T1000 (cell line): ENCODE measurements at regions not wholly inside any gene's neighbourhood (a gene's known extent, or its start where the extent isn't known, plus 50 kb on each side); places are given as distances from the start of the nearest gene placed in this dataset.
"Not testable (repeated sequence)": the region's sequence is repeated elsewhere in the genome, so short reads cannot be mapped to it uniquely, and the experiment has no call there.

Source experiments
- DNase-seq: peaks from one replicate; lab custom pipeline; 2025; ENCODE audit warnings: mixed read lengths; lab: John Stamatoyannopoulos, UW

GRCh38 chr4:104129243-104129642 is 365.5 kb downstream of the CXXC4 start:
- no peak for DNase-seq

GRCh38 chr4:104128850-104129213 is 365.9 kb downstream of the CXXC4 start:
- DNase-seq, result no peak

GRCh38 chr4:104128031-104128849 is 366.5 kb downstream of the CXXC4 start:
- DNase-seq, result no peak

GRCh38 chr4:104123021-104123420 is 371.7 kb downstream of the CXXC4 start:
- DNase-seq, result no peak

- no peak for DNase-seq
Measured at GRCh38 chr4:104117776-104118175, 376.9 kb downstream of the CXXC4 start.

- DNase-seq, result no peak
Measured at GRCh38 chr4:104113850-104114249, 380.8 kb downstream of the CXXC4 start.

DNA sequence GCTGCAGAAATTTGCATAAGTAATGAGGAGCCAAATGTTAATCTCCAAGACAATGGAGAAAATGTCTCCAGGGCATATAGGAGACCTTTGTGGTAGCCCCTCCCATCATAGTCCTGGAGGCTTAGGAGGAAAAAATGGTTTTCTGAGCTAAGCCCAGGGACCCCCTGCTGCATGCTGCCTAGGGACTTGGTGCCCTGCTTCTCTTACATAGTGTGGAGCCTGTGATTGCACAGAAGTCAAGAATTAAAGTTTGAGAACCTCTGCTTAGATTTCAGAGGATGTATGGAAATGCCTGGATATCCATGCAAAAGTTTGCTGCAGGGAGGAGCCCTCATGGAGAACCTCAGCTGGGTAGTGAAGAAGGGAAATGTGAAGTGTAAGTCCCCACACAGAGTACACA is 379.4 kb upstream of the TACR3 start:
- DNase-seq, result no peak

DNA sequence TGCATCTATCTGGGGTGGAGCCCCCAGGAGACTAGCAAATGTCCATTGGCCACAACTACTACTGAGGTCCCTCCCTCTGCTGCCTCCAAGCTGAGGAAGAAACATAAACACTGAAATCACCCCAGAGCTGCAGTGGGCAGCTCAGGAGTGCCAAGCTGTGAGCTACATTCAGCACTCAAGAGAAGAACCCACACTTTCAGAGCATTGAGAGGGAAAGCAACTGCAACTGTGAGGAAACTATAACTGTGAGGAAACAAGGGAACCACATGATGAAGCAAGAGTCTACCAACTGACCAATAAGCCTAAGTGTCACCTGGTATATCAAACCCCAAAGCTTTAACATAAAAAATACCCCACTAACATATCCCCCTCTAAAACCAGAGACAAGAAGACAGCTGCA is 373.5 kb upstream of the TACR3 start:
- DNase-seq, result no peak

DNA sequence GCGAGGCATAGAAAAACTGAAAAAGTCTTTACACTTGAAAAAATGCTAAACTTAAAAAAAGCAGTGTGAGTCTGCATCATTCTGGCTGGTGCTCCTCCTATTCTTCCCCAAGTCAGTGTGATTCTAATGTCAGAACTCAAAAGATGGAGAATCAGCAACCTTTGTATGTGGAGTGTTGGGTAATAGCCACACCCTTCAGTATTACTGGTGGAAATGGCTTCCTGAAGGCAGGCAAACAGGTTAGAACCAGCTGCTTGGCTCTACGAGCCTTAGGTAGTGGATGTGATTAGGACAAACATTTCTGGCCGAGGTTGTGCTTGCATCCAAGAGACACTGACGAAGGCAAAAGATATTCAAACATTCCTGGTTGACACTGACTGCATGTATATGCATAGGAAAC is 353.4 kb upstream of the TACR3 start:
- DNase-seq, result no peak

DNA sequence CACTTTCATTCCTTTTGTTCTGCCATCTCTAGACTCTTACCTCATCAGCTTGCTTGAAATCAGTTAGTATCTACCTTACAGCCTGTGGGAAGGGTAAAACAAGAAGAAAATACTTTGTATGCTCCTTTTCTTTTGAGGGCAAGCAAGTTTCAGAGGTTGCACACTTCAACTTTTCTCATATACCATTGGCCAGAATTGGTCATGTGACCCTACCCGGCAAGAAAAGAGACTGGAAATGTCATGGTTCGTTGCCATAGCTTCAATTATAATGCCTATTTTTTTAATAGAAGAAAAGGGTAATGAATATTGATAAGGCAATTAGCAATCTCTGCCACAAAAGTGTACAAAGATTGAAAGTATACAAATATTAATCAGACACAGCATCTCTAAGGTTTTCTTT is 346.7 kb upstream of the TACR3 start:
- DNase-seq, result no peak

DNA sequence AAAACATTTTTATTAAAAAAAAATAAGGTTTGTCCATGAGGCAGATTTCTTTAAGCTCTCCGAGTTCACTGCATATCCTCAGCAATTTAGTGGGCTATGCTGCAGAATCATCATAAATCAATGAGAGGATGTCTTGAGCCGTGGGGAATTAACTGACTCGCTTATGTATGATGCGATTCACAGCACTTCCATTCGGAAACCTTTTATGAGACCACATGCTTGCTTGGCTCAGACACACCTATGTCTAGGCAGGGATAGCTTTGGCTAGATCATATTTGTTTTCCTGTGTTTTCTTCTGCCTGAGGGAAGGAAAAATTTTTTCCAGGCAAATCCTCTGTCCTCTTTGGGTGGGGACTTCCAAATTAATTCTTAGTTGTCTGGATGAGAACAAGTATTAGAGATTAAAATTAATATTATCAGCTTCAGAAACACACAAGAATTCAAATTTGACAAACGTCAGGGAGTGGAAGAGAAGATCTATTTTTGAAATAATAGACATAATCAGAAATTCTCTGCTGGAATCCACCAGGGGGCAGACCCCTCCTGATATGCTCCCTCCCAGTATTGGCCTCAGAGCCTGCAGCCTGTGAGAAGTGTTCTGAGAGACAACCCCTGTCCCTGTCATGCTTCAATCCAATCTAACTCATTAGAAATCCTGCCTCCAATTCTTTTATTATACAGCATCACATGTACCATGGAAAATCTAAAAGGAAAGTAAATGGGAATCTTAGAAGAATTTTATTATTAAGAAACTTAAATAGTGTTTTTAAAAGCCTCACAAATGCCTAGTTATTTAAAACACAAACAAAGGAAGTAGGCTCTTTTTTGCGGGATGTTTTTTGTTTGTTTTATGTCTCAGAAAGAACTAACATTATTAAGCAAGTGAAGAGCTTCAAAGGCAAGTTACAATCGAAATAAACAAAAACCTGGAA is 345.1 kb upstream of the TACR3 start:
- peak; percentile 14 for DNase-seq

GRCh38 chr4:104063341-104063740 is 343.6 kb upstream of the TACR3 start:
- DNase-seq, result no peak

DNA sequence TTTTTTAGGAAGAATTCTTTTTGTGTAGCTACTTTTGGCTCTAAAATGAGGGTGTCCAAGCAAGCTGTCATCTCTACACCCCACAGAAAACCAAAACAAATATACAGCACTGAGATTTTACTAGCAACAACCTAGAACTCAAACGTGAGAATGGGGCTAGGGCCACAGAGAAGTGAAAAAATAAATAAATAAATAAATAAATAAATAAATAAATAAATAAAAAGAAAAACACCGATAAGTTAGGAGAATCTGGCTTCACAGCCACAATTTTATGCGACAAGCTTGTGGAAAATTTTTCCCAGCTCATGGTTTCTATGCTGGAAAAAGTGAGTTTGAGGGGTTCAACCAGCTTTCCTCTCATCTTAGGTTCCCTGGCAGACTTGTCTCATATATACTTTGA is 324.6 kb upstream of the TACR3 start:
- DNase-seq, result no peak

DNA sequence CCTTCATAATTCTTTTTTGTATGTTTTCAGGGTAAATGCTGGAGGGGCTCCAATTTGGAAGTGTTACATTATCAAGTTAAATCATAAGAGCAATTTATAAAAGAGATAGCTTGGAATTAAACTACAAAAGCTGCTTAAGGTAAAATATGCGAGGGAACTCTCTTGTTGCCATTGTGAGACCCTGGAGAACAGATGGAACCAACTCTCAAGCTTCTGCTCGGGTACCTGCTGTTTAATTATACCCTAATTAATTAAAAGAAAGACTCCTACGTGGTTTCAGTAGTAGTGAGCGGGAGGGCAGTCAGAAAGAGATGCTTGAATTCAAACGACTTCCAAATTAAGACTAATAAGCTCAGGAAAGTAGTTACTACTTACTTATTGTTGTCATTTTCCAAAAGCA is 313.1 kb upstream of the TACR3 start:
- no peak for DNase-seq

GRCh38 chr4:104025251-104025650 is 305.5 kb upstream of the TACR3 start:
- no peak for DNase-seq

DNA sequence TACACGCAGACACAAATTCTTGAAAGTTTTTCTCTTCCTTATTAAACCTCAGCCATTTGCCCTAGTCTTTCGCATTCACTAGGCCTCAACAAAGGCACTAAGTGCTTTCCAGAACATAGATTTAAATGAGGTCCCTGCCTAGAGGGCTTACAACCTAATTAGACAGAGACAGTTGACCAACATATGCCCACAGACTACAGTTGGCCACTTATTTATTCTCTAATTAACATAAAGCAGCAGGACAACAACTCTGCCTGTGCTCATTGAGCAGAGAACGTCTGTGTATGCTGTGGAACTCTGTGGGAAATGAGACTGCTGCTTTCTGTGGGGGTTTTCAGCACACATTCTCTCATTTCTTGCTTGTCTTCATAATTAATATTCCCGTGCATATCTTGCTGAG is 303.0 kb upstream of the TACR3 start:
- no peak for DNase-seq

DNA sequence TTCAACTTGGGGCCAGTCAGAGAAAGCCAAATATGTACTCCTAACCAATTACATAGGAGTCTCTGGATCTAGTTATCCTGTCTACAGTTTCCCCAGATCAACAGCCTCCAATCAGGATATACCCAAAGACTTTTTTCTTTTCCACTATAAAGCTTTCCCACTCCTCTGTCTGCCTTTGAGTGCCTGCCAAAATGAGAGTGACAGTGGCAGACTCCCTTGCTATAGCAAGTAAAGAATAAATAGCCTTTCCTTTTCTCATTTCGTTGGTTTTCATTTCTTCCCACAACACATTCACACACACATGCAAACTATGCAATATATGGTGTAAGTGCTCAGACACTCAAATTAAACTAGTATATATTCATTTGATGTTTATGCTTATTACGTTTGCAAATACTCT is 302.4 kb upstream of the TACR3 start:
- DNase-seq, result no peak

DNA sequence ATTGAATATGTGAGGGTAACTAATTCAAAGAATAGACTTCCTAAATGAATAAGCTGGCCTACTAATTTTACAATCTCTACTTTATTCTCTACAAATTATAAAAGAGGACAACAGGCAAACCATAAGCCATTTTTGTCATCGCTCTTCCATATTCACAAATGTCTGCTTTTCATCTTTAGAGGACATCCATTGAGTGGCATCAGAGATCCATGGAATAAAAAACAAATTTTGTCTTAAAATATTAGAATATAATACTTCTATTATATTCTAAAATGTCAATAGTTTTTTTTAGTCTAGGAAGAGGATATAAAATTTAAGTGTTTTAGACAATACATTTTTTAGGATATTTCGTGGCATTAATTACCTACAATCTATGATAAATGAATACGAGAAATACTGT is 300.9 kb upstream of the TACR3 start:
- DNase-seq, result no peak

DNA sequence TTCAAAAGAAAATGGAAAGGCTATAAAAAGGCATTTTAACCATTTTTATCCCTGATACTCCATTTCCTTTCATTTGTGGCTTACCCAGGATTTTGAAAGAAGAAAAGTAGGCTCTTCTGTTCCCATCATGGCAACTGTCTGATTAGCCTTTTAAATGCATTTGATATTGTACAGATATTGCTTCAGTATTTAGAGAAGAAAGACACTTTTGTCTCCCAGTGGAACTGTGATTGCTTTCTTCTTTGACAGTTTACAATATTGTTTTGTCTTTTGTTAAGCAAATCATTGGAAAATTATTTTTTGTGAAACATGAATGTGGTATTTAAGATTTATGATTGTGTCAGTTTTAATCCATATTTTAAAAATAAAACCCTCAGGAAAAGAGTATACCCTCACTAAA is 297.4 kb upstream of the TACR3 start:
- DNase-seq, result no peak

- no peak for DNase-seq
Measured at GRCh38 chr4:104015680-104016079, 295.9 kb upstream of the TACR3 start.

DNA sequence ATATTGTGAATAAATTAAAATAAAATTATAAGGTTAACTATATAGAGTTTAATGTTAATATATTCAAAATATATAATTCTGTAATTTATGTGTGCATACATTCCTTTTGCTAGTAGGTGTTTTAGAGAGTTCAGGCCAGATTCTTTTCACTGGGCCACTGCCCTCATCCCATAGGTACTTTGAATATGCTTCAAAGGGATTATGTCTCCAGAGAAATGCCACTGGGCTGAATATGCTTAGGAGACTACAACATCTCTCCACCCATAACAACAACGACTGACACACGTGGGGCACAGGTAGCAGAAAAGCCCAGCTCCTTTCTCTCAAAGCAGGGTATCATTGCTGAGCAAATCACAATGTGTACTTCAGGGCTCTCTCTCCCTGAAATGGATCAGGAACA is 290.9 kb upstream of the TACR3 start:
- no peak for DNase-seq

- DNase-seq, result not testable (repeated sequence)
Measured at GRCh38 chr4:104002318-104002717, 282.5 kb upstream of the TACR3 start.

DNA sequence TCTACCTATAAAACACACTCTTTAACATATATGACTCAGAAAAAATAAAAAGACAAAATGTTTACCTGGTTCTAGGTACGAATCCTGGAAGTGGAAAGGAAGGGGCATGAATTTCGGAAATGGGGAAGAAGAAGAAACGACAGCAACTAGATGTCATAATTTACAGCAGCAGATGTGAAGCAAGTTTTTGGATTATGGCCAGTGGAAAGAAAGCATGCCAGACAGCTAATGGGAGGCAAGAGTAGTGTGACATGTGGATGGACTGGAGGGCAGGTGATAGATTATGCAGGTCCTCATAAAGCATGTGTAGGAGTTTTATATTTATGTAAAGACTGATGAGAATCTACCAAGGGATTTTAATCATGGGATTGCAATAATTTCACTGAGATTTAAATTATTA is 279.0 kb upstream of the TACR3 start:
- no peak for DNase-seq
